PFSK-1 (cell line): ENCODE measurements at regions not wholly inside any gene's neighbourhood (a gene's known extent, or its start where the extent isn't known, plus 50 kb on each side); places are given as distances from the start of the nearest gene placed in this dataset.

Experiments used
- FOXP2 ChIP-seq: optimal IDR thresholded peaks from 2 replicates; pipeline ENCODE3; 2011; ENCODE audit warnings: borderline replicate concordance, control low read depth, inconsistent platforms; ENCODE audit not compliant: insufficient read depth; ENCODE audit errors: extremely low read length, extremely low read depth
- POLR2AphosphoS5 ChIP-seq: IDR thresholded peaks from 2 replicates; pipeline ENCODE4 v1.6.1; 2012; ENCODE audit warnings: low read depth, mild to moderate bottlenecking, control low read depth, low read length, moderate library complexity
- SIN3A ChIP-seq: IDR thresholded peaks from 2 replicates; pipeline ENCODE4 v1.6.1; 2012; ENCODE audit warnings: mild to moderate bottlenecking, low read length, moderate library complexity, borderline replicate concordance; ENCODE audit not compliant: insufficient read depth
- TAF1 ChIP-seq: IDR thresholded peaks from 2 replicates; pipeline ENCODE4 v1.6.1; 2012; ENCODE audit warnings: low read length, control low read depth, borderline replicate concordance; ENCODE audit not compliant: insufficient read depth
- TF ChIP-seq, protein P1 (sequence below), 2 experiments: IDR thresholded peaks; 2 replicates each; pipeline versions ENCODE4 v1.6.1 to v1.8.0; 2011 to 2012; ENCODE audit warnings: low read depth in 2 of 2, low read length in 2 of 2, control low read depth in 1 of 2, inconsistent platforms in 1 of 2, mild to moderate bottlenecking in 1 of 2, moderate library complexity in 1 of 2; ENCODE audit not compliant: insufficient read depth in 1 of 2

DNA sequence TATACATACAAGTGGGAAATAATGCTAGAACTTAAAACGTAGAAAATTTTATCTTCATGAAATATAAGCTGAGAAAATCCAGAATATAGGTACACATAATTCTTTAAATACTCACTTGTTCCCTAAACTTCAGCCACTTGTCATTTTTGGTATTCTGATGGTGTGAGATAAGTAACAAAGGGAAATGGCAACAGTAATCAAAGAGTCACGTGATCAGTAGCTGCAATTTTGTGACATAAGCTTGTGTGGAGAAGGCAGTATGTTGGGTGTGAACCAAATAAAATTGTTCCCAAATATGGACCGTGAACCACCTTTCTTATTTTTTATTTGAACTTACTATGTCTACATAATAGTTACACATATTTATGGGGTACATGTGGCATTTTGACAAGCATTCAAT, 650.3 kb upstream of the ADARB2 start:
- TF ChIP-seq TAF1 (no peak), POLR2AphosphoS5 (no peak), SIN3A (no peak), FOXP2 (no peak)
- TF ChIP-seq, protein P1, sequence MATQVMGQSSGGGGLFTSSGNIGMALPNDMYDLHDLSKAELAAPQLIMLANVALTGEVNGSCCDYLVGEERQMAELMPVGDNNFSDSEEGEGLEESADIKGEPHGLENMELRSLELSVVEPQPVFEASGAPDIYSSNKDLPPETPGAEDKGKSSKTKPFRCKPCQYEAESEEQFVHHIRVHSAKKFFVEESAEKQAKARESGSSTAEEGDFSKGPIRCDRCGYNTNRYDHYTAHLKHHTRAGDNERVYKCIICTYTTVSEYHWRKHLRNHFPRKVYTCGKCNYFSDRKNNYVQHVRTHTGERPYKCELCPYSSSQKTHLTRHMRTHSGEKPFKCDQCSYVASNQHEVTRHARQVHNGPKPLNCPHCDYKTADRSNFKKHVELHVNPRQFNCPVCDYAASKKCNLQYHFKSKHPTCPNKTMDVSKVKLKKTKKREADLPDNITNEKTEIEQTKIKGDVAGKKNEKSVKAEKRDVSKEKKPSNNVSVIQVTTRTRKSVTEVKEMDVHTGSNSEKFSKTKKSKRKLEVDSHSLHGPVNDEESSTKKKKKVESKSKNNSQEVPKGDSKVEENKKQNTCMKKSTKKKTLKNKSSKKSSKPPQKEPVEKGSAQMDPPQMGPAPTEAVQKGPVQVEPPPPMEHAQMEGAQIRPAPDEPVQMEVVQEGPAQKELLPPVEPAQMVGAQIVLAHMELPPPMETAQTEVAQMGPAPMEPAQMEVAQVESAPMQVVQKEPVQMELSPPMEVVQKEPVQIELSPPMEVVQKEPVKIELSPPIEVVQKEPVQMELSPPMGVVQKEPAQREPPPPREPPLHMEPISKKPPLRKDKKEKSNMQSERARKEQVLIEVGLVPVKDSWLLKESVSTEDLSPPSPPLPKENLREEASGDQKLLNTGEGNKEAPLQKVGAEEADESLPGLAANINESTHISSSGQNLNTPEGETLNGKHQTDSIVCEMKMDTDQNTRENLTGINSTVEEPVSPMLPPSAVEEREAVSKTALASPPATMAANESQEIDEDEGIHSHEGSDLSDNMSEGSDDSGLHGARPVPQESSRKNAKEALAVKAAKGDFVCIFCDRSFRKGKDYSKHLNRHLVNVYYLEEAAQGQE (IDR thresholded peaks at IDR 0.05; ENCODE audit: insufficient read depth in 1 of 2, low read depth in 2 of 2, low read length in 2 of 2) = no peak
